GM12872 (cell line): ENCODE measurements at regions not wholly inside any gene's neighbourhood (a gene's known extent, or its start where the extent isn't known, plus 50 kb on each side); places are given as distances from the start of the nearest gene placed in this dataset.

Experiments
- TF ChIP-seq, protein P1 (sequence below): IDR thresholded peaks from 3 replicates; pipeline ENCODE4 v1.5.1; 2011; ENCODE audit warnings: low read depth, mild to moderate bottlenecking, low read length, moderate library complexity; ENCODE audit not compliant: insufficient read depth

DNA sequence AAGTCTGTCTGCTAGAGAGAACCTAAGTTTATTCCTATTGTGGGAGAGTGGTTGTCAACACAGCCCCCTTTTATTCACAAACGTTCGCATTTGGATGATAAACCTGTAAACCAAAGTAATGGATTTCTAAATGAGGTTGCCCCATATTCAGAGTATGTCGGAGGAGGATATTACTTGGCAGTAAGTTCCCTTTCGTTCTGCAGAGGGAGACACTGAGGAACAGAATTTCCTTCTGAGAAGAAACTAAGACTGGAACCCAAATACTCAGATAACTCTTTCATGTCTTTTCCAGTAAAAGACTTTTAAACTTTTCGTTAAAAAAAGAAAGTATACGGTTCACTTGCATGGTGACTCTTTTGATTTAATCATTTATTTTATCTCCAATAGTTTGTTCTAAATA lies 754.6 kb upstream of the MMS22L start:
- TF ChIP-seq, protein P1, sequence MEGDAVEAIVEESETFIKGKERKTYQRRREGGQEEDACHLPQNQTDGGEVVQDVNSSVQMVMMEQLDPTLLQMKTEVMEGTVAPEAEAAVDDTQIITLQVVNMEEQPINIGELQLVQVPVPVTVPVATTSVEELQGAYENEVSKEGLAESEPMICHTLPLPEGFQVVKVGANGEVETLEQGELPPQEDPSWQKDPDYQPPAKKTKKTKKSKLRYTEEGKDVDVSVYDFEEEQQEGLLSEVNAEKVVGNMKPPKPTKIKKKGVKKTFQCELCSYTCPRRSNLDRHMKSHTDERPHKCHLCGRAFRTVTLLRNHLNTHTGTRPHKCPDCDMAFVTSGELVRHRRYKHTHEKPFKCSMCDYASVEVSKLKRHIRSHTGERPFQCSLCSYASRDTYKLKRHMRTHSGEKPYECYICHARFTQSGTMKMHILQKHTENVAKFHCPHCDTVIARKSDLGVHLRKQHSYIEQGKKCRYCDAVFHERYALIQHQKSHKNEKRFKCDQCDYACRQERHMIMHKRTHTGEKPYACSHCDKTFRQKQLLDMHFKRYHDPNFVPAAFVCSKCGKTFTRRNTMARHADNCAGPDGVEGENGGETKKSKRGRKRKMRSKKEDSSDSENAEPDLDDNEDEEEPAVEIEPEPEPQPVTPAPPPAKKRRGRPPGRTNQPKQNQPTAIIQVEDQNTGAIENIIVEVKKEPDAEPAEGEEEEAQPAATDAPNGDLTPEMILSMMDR = no peak

DNA sequence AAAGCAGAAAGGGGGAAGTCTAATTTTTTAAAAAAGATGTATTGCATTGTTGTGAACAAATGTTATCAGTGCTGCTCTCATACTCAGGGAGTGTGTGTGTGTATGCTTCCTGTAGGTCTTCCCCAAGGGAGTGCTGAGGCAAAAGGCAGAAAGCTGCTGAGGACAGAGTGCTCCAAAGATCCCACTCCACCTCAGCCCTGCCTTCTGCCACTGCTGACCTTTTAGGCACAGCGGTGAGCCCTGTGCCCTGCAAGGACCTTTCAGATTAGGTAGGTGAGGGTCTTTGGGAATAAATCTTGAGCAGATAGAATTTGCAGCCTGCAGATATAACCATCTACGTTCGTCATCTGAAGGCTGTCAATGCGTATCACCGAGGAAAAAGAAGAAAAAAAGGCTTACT lies 756.4 kb upstream of the MMS22L start:
- TF ChIP-seq, protein P1 = no peak

DNA sequence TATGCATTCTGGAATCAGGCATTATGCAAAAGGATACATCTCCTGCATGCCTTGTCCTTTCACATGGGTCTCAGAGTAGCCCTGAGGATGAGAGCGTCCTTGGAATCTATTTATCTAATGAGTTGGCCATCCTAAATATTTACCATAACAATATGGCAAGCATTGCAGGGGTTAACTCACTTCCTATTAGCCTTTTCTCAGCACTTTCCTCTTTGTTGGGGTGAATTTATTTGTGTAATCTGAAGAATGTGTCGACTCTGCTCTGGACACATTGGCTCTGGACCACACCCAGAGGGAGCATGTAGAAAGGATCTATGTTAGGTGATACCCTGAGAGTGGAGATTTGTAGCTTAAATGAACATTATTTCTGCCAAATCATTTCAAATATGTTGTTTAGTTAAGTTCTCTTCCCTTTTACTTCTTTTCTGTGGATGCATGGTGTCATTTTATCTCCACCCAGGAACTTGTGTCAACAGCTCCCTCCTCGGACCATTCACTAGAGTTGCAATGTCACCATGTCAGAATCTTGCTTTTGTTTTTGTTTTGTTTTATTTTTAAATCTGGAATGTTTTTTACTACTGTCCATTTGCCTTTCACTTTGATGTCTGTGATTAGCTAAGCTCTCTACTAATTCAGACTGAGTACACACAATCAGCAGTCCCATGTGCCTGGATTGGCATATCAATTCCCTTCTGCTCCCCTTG lies 757.0 kb upstream of the MMS22L start:
- TF ChIP-seq, protein P1 = peak; percentile 15; the same call in 1 of the 3 replicates

DNA sequence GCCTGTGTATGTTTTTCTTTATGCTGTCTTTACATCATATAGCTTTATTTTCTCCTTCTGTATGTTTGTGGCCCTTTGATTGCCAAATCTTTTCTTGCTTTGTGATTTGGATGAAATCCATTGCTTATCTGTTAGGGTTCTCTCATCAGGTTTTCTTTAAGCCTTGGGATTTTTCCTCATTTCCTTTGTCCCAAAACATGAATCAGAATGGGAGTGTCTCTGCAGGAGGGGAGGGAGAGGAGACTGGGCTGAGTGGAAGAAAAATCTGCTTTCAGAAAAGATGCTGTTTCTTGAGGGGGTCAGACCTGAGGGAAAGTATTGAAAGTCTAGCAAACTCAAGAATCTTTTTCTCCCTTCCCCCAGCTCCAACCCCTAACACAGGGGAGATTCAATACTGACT lies 758.0 kb upstream of the MMS22L start:
- TF ChIP-seq, protein P1 = no peak

DNA sequence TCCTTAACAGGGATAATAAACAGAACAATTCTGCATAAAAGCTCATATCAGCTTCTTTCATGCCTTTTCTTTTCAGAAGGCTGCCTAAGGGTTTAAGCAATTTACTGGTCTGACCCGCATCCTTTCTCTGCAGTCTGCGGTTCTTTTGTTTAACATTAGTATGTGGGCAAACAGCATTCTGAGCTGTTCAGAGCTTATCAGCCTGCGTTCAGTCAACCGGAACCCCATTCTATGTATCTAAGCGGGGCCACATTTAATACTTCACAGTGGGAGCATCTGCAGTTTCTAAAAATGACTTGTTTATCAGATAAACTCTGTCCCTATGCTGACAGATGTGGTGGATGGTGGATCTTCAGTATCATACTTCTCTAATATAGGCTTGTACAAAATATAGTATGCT lies 758.9 kb upstream of the MMS22L start:
- TF ChIP-seq, protein P1 = no peak

DNA sequence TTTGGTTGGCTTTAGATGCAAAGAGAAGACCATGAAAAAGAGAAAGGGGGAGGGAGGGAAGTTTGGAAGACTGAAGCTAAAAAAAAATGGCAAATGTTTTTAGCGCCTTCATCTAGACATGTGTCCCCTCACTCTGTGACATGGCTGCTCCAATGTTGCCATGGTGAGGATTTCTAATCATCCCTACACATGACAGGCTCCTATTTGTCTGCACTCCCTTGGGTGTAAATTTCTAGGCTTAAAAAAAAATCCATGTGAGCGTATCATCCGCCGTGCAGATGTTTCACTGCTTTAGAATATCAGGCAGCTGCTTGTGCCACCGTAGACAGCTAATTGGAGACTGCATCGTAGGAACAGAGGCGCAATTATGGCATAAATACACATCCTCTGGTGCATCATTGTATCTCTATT lies 761.1 kb upstream of the MMS22L start:
- TF ChIP-seq, protein P1 = no peak

DNA sequence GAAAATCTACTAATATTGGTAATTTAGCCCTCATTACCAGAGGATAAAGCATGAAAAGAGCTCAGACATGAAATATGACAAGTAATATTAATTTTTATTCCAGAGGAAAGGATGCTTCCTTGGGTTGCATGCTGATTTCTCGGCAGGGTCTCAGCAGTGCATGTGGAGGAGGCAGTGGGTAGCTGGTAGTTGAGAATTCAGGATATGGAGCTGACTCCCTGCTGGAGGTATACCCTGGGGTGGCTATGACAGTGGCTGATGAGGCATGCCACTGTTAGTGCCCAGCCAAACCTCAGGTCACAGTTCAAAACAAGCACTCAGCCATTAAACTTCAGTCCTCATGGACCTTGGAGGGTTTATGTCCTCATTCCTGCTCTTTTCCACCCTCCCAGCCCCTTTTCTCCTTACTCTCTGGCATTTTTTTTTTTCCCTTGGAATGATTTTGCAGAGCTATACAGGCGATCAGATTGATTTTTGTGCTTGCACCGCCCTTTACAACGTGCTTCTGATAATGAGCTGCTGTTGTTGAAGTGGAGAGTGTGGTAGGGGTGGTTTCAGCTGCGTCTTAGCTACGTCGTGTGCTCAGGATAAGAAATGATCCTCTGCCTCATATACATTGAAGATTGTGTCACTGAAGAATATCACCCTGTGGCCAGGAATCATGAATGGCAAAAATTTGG lies 761.9 kb upstream of the MMS22L start:
- TF ChIP-seq, protein P1 = no peak
